GM10266 (cell line): ENCODE measurements at regions not wholly inside any gene's neighbourhood (a gene's known extent, or its start where the extent isn't known, plus 50 kb on each side); places are given as distances from the start of the nearest gene placed in this dataset.

Experiments used
- DNase-seq: peaks from one replicate; pipeline ENCODE4 v3.0.0; 2012; ENCODE audit errors: extremely low spot score
- TF ChIP-seq, protein P1 (sequence below): IDR thresholded peaks from 2 replicates; pipeline ENCODE4 v1.5.1; 2012; ENCODE audit warnings: mild to moderate bottlenecking, low read depth; ENCODE audit not compliant: control insufficient read depth, insufficient read depth; ENCODE audit errors: missing control alignments

DNA sequence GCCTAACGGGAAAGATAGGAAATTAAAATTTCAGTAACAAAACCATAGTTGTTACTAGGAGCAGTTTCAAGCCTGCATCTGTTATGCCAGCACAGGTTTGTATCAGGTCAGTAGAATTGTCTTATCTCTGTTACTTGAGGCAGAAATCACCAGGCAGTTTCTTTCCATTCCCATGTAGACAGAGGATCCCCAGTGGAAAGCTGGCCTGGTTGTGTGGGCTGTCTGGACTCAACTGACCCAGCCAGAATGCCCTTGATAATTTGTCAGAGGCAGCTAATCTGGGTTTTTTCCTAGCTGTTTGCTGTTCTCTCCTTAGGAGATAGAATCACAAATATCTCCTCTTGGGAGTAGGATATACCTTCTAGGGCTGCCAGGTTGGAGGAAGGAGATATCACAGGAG is 1044.7 kb downstream of the IGSF11 start:
- TF ChIP-seq, protein P1, sequence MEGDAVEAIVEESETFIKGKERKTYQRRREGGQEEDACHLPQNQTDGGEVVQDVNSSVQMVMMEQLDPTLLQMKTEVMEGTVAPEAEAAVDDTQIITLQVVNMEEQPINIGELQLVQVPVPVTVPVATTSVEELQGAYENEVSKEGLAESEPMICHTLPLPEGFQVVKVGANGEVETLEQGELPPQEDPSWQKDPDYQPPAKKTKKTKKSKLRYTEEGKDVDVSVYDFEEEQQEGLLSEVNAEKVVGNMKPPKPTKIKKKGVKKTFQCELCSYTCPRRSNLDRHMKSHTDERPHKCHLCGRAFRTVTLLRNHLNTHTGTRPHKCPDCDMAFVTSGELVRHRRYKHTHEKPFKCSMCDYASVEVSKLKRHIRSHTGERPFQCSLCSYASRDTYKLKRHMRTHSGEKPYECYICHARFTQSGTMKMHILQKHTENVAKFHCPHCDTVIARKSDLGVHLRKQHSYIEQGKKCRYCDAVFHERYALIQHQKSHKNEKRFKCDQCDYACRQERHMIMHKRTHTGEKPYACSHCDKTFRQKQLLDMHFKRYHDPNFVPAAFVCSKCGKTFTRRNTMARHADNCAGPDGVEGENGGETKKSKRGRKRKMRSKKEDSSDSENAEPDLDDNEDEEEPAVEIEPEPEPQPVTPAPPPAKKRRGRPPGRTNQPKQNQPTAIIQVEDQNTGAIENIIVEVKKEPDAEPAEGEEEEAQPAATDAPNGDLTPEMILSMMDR = no peak
- no peak for DNase-seq

DNA sequence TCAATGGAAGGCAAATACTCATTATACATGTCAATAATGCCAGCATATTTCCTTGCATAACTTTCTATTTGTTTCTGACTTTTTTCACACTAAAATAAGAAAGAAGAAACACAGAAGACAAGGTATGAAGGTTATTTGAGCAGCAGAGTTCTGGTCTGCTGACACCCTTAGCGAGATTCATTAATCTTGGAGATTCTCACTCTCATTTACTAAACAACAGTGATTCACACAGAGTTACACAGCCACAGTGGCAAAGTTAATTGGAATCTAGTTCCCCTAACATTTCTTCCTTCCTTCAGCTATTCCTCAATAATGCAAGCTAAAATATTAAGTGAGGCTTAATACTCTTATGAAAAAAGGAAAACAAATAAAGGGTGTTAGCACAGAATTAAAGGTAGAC is 1044.0 kb downstream of the IGSF11 start:
- TF ChIP-seq, protein P1 = no peak
- DNase-seq = no peak

DNA sequence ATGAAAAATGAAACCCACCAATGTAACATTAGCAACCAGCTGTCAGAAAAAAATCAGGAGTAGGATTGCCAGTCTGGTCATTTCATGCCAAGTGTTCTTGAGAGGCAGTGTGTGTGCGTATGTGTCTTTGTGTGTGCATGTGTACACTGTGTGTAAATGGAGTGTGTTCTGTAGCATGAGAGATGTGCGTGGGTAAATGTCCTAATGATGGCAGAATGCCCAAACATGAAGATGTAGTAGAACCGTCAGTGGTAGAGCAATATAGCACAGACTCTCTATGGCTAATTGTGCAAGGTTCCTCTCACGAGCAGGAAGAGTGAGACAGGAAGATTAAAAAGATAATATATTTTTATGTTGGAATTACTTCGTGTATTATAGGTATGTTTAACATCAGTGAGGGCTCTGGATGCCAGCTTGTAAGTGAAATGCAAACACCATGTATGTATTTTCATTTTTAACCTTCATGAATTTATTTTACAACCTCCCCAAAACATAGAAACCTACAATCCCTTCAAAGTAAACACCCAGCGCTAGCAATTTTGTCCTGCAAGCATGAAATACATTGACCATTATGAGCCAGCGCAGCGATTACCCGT is 1038.7 kb downstream of the IGSF11 start:
- TF ChIP-seq, protein P1 = no peak
- no peak for DNase-seq

DNA sequence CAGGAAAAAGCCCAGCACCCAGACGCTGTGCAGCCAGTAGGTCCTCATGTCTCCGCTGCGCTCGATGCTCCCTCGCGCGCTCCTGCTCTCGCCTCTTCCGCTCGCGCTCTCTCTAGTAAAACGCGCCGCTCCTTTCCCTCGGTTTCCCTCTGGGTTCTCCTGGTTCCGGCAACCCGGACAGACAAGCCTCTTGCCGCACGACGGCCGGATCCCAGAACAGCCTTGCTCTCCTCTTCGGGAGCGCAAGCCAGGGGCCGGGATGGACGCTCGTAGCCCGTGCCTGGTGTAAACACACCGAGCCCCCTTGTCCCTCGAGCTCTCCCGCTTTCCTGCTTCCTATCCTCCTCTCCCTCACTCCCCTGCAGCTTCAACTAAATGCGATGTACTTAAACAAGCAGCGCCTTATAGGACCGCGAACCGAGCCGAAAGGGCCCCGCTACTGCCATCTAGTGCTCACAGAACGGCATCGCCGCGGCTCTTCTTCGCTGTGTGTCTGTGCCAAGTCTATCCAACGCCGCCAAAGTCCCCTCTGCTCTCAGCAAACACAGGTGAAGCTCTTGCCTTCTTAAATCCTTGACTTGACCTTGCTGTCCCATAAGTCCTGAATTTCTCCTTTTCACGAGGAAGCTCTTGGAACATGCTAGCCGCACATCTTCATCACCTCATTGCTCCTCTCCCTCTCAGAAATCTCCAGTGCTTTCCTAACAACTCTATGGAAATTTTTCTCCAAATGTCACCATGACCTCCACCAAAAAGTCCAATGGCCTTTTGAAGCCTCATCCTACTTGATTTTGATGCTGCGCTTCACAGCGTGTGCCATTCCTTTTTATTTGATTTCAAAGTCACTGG is 1037.2 kb downstream of the IGSF11 start:
- peak; percentile 62 for DNase-seq
- TF ChIP-seq, protein P1 = peak; percentile 83

DNA sequence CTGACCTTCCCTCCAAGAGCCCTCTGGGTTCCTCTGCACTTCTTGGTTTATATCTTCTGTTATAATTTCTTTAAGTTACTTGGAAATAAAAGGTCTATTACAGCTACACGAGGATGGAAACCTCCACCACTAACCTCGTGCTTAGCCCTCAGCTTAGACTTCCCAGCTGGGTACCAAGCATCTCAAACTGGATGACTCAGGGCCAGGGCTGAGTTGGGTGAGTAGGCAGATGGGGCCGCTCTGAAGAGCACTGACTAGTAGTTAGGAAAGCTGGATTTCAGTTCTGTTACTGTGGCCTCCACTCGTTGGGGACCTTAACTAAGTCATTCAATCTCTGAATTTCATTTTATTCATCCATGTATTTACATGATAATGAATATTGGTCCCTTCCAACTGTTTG is 1036.6 kb downstream of the IGSF11 start:
- no peak for DNase-seq
- TF ChIP-seq, protein P1 = no peak

DNA sequence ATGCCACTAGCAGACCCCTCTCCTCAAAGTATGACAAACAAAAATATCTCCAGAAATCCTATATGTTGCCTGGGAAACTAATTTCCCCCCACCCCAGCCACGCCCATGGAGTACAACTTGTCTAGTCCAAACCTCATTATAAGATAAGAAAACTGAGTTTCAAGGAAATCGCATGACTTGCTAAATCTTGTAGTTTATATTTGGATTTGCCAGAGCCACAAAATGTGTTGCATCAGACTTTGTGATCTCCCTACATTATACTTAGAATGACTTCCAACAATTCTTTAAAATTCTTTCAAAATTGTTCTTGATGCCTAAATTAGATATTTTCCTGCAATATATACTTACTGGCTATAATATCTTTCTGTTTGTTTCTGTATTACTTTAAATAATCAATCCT is 1034.4 kb downstream of the IGSF11 start:
- no peak for DNase-seq
- TF ChIP-seq, protein P1 = no peak

DNA sequence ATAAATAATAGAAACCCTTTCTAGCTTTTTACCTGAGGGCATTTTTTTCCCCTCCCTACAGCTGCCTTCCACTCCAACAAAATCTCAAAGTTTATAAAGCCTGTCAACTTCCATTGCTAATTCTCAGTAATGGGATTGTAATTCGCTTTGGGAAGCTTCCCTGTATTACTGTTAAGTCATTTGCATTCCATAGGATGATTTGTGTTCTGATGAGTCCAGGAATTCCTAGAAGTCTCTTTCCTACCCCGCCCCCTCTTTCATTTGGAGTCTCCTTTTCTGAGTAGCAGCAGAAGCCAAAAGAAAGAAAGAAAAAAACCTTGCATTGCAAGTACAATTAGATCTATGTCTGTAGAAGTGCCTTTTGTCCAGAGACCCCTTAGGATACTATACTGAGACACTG is 1033.3 kb downstream of the IGSF11 start:
- TF ChIP-seq, protein P1 = no peak
- DNase-seq = no peak
